ENCODE measurements at regions not wholly inside any gene's neighbourhood (a gene's known extent, or its start where the extent isn't known, plus 50 kb on each side); places are given as distances from the start of the nearest gene placed in this dataset.

DNA sequence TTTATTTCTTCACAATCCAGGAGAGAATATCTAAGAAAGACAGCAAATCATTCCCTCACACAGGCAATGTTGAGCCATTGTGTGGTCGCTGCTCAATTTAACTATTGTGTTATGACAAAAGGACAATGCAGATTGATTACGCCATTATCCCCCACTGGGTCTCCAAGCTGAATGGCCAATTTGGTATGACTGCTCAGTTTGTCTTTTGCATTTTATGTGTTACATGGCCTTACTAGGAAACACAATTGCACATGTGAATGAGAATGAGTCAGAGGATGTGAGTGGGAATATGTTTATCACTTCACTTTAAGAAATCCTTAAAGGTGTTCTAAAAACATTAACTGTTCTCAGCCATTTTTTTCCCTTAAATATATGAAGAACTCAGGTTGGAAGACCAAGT, 108.3 kb downstream of the FAM174A start:
- TF ChIP-seq CTCF (IDR thresholded peaks at IDR 0.05; ENCODE audit: poor library complexity, severe bottlenecking): no peak
- TF ChIP-seq EP300 (conservative IDR thresholded peaks at IDR 0.05; ENCODE audit: poor library complexity, severe bottlenecking): peak; percentile 86
- peak; percentile 22 for TF ChIP-seq RAD21 (conservative IDR thresholded peaks at IDR 0.05)
- TF ChIP-seq TAF1 (IDR thresholded peaks at IDR 0.05; ENCODE audit: low read depth): no peak
- peak; percentile 47 for TF ChIP-seq REST (IDR thresholded peaks at IDR 0.05; ENCODE audit: borderline replicate concordance)
- no peak for TF ChIP-seq SMC3 (conservative IDR thresholded peaks at IDR 0.05; ENCODE audit: poor library complexity)
- TF ChIP-seq MXI1 (conservative IDR thresholded peaks at IDR 0.05; ENCODE audit: poor library complexity, severe bottlenecking): no peak
- TF ChIP-seq EZH2 (IDR thresholded peaks at IDR 0.05; ENCODE audit: borderline replicate concordance, insufficient read depth, low read length, poor library complexity, severe bottlenecking): no peak
- peak; percentile 99 for TF ChIP-seq POLR2AphosphoS5 (IDR thresholded peaks at IDR 0.05)
